ENCODE measurements at regions not wholly inside any gene's neighbourhood (a gene's known extent, or its start where the extent isn't known, plus 50 kb on each side); places are given as distances from the start of the nearest gene placed in this dataset.

DNA sequence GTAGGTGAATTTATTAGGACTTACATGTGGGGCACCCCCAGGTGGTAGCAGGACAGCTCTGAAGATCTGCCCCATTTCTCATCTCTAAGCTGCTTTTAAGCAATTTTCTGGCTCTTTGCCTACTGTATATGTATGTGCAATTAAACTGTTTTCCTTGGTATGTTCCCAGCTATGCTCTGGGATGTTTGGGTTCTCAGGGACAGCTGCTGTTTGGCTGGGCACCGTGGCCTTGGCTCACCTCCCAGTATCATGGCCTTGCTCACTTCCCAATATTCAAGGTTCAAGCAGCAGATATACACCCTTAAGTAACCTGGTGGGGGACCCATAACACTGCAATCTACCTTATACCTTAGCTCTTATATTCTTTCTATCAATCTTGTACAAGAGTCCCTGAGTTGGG, 53.7 kb upstream of the KITLG start:
- TF ChIP-seq EP300 (IDR thresholded peaks at IDR 0.05) (no peak), POLR2A (IDR thresholded peaks at IDR 0.05) (no peak)
- TF ChIP-seq, protein P1, sequence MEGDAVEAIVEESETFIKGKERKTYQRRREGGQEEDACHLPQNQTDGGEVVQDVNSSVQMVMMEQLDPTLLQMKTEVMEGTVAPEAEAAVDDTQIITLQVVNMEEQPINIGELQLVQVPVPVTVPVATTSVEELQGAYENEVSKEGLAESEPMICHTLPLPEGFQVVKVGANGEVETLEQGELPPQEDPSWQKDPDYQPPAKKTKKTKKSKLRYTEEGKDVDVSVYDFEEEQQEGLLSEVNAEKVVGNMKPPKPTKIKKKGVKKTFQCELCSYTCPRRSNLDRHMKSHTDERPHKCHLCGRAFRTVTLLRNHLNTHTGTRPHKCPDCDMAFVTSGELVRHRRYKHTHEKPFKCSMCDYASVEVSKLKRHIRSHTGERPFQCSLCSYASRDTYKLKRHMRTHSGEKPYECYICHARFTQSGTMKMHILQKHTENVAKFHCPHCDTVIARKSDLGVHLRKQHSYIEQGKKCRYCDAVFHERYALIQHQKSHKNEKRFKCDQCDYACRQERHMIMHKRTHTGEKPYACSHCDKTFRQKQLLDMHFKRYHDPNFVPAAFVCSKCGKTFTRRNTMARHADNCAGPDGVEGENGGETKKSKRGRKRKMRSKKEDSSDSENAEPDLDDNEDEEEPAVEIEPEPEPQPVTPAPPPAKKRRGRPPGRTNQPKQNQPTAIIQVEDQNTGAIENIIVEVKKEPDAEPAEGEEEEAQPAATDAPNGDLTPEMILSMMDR (IDR thresholded peaks at IDR 0.05): no peak

Measured in ovary (tissue), 3 donors.